NCI-H446 treated with DMSO at 0.1 percent for 48 hours (cell line): ENCODE measurements at regions not wholly inside any gene's neighbourhood (a gene's known extent, or its start where the extent isn't known, plus 50 kb on each side); places are given as distances from the start of the nearest gene placed in this dataset.

ENCODE experiments used
- DNase-seq: peaks from one replicate; lab custom pipeline; 2025; lab: John Stamatoyannopoulos, UW

DNA sequence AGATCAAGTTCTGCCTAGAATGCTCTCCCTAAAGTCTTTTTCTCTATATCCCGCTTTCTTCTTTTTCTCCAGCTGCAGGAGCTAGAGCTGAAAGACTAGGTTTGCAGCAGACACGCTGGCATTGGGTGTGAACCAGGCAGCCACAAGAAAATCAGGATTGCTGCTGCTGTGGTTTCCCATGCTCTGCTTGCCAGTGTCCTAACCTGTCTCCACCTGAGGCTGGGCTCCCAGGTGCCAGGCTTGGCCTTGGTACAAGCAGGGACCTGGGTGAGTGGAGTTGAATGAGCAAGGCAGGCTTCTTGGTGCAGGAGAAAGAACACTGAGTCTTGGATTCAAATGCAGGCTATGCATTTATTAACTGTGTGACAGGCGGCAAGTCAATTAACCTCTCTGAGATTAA, 440.3 kb upstream of the MAF start:
- no peak for DNase-seq

- DNase-seq: no peak
These were observed 439.9 kb upstream of the MAF start for GRCh38 chr16:80040413-80040812.

GRCh38 chr16:80039777-80040176, 439.2 kb upstream of the MAF start:
- DNase-seq: no peak

DNA sequence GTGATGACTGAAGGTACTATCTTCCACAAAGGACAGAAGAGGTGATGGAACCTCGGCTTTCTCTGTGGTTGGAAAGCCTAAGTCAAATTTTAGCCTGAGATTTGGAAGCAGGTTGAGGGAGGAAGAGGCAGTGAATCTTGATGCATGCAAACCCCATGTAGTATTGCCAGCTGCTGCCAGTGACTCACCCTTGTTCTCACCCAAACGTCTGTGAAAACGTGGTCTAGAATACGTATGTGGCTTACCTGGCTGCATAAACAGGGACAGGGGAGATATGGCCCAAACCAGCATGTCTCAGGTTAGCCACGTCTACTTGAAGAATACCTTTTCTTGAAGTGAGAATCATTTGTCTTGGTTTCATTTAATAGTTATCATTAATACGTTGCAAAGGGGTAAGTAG, 438.0 kb upstream of the MAF start:
- DNase-seq: no peak

DNA sequence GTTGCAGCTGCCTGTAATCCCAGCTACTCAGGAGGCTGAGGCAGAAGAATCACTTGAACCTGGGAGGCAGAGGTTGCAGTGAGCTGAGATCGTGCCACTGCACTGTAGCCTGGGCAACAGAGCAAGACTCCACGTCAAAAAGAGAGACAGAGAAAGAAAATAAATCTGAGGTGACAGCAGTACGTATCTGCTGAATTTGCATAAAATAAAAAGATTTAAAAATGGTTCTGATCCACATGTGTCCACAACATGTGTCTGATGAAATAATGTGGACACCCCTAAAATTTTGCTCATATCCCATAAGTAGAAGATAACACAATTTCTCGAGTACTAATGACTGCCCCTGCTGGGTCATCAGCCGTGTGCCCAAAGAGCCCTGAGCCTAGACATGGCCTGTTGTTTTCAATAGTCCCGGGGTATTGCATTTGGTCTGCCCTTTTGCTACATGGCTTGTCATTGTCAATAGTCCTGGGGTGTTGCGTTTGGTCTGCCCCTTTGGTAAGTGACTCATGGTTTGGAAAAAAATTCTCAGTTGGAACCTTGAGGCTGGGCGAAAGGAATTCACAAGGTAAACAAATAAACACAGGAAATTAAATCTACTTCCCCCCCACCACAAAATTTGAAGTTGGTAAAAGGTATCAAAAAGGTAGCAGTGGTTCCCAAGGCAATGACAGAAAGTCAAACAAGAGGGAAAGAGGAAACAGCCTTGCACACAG, 434.6 kb upstream of the MAF start:
- DNase-seq: no peak

GRCh38 chr16:80034469-80034826, 433.9 kb upstream of the MAF start:
- no peak for DNase-seq

GRCh38 chr16:80033783-80034468, 433.4 kb upstream of the MAF start:
- no peak for DNase-seq

- no peak for DNase-seq
These were observed 429.4 kb upstream of the MAF start for GRCh38 chr16:80029761-80030481.

- no peak for DNase-seq
These were observed 428.8 kb upstream of the MAF start for GRCh38 chr16:80029381-80029630.

- DNase-seq: no peak
These were observed 428.2 kb upstream of the MAF start for GRCh38 chr16:80028581-80029380.

GRCh38 chr16:80027007-80027965, 426.7 kb upstream of the MAF start:
- no peak for DNase-seq

GRCh38 chr16:80025236-80025635, 424.7 kb upstream of the MAF start:
- no peak for DNase-seq

- DNase-seq: no peak
These were observed 423.9 kb upstream of the MAF start for GRCh38 chr16:80024443-80024842.

GRCh38 chr16:80023865-80024264, 423.3 kb upstream of the MAF start:
- no peak for DNase-seq

DNA sequence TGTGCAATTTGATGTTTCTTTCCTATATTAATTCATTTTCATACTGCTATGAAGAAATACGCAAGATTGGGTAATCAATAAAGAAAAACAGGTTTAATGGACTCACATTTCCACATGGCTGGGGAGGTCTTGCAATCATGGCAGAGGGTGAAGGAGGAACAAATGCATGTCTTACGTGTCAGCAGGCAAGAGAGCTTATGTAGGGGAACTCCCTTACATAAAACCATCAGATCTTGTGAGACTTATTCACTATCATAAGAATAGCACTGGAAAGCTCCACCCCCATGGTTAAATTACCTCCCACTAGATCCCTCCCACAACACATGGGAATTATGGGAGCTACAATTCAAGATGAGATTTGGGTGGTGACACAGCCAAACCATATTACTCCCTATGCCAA, 418.9 kb upstream of the MAF start:
- DNase-seq: no peak

GRCh38 chr16:80018466-80018865, 417.9 kb upstream of the MAF start:
- no peak for DNase-seq

DNA sequence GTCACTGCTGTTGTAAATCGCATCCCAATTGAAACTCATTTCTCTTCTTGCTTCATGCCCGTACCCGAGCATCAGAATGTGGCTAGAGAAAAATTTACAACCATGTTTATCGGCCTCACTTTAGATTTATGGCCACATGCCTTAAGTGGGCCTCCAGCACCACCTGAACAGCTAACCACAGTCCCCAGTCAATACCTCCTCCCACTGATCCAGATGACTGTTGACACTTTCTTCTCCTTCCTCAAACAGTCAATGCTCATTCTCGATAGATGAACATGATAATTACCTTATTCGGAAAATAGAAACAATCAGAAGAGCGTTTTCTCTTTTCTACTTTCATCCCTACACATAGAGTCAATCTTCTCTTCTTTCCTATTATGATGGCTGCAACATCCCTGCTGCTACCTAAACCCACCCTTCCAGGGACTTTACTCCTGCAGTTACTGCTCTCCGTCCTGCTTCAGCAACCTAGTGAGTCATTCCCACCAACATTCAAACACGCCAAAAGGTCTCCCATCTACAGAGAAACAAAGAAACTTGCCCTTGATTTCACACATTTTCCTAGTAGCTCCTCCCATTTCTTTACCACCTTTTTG, 416.3 kb upstream of the MAF start:
- no peak for DNase-seq

GRCh38 chr16:80015566-80015965, 415.0 kb upstream of the MAF start:
- no peak for DNase-seq

DNA sequence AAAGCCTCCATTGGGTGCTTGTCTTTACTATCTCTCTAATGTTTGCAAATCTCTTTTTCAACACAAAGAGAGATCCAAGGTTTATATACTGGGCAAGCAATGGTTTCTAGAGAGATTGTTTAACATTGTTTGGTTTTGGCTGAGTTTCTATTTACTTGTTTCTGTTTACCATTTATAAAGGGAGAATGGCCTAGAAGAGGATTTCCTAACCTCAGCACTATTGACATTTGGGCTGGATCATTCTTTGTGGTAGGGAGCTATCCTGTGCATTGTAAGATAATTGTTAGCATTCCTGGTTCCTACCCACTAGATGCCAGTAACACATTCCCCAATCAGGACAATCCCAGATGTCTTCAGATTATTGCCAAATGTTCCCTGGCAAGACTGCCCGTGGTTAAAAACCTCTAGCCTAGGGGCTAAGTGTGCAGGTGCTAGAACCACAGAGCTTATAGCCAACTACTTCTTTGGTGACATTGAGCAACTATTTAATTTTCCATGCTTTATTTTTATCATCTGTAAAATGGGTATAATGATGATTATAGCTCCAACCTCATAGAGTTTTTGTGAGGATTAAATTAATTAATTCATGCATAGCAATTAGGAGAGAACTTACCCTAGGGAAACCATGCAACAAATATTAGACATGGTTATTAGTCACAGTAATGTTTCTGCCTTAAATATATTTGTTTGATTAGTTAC, 413.9 kb upstream of the MAF start:
- DNase-seq: no peak

DNA sequence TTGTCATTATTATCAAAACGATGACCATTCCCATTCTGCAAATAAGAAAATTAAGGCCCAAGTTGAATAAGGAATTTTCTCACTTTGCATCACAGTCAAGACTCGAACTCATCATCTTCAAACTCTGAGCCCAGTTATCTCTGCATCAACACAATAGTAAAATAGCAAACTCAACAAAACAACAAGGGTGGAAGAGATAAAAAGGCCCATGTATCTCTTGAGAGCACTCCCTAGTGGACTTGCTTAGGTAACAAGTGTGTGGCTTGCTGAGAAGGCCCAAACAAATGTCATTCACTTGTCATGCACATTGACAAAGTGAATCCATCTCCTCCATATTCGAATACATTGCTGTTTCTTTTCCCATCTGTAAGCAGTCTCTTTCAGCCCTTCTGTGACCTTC, 412.0 kb upstream of the MAF start:
- DNase-seq: no peak
